Liver (tissue), 8 donors: ENCODE measurements at regions not wholly inside any gene's neighbourhood (a gene's known extent, or its start where the extent isn't known, plus 50 kb on each side); places are given as distances from the start of the nearest gene placed in this dataset.

Experiments
- DNase-seq: peaks from one replicate; pipeline ENCODE4 v3.0.0-alpha.2; 2017; ENCODE audit warnings: low spot score
- H3K27ac ChIP-seq, 2 donors: one replicate each; pipeline ENCODE4 v1.7.0; 2013; ENCODE audit warnings: inconsistent platforms in 2 of 2, low read length in 2 of 2, control low read depth in 1 of 2, low read depth in 1 of 2, mild to moderate bottlenecking in 1 of 2
- H3K27me3 ChIP-seq, 4 donors: one replicate each; pipeline versions ENCODE4 v1.6.1 to v1.7.0; 2013; ENCODE audit warnings: low read length in 3 of 4, inconsistent platforms in 1 of 4, mild to moderate bottlenecking in 1 of 4, moderate library complexity in 1 of 4; ENCODE audit not compliant: control insufficient read depth in 4 of 4, insufficient read depth in 4 of 4
- H3K36me3 ChIP-seq, 4 donors: one replicate each; pipeline versions ENCODE4 v1.6.1 to v1.7.0; 2013; ENCODE audit warnings: low read length in 3 of 4, mild to moderate bottlenecking in 3 of 4, low read depth in 1 of 4, moderate library complexity in 1 of 4; ENCODE audit not compliant: control insufficient read depth in 4 of 4, insufficient read depth in 3 of 4
- H3K4me1 ChIP-seq, 4 donors: one replicate each; pipeline versions ENCODE4 v1.6.1 to v1.7.0; 2013; ENCODE audit warnings: low read length in 3 of 4, mild to moderate bottlenecking in 3 of 4, moderate library complexity in 1 of 4; ENCODE audit not compliant: control insufficient read depth in 4 of 4, insufficient read depth in 4 of 4
- H3K4me3 ChIP-seq, 3 donors: one replicate each; pipeline versions ENCODE4 v1.6.1 to v1.7.0; 2013; ENCODE audit warnings: low read length in 3 of 3, control low read depth in 1 of 3, low read depth in 1 of 3, mild to moderate bottlenecking in 1 of 3
- H3K9ac ChIP-seq, 2 donors: one replicate each; pipeline ENCODE4 v1.7.0; 2013; ENCODE audit warnings: low read length in 2 of 2, mild to moderate bottlenecking in 2 of 2, moderate library complexity in 2 of 2, control low read depth in 1 of 2, low read depth in 1 of 2
- H3K9me3 ChIP-seq, 4 donors: one replicate each; pipeline versions ENCODE4 v1.6.1 to v1.7.0; 2013; ENCODE audit warnings: low read length in 3 of 4; ENCODE audit not compliant: control insufficient read depth in 4 of 4
- ATF3 ChIP-seq: IDR thresholded peaks from 2 replicates; pipeline ENCODE4 v1.6.1; 2016; ENCODE audit warnings: antibody characterized with exemption
- EGR1 ChIP-seq, 2 donors: IDR thresholded peaks; 2 replicates each; pipeline ENCODE4 v1.6.1; 2016 to 2018; ENCODE audit warnings: antibody characterized with exemption in 2 of 2, low read depth in 2 of 2
- FOXA1 ChIP-seq: IDR thresholded peaks from 2 replicates; pipeline ENCODE4 v1.6.1; 2016; ENCODE audit warnings: antibody characterized with exemption
- FOXA2 ChIP-seq: IDR thresholded peaks from 2 replicates; pipeline ENCODE4 v1.6.1; 2016; ENCODE audit warnings: antibody characterized with exemption
- GABPA ChIP-seq, 2 donors: IDR thresholded peaks in 1 of 2; conservative IDR thresholded peaks in 1 of 2; 2 replicates each; pipeline ENCODE4 v1.6.1; 2016; ENCODE audit warnings: antibody characterized with exemption in 2 of 2, mild to moderate bottlenecking in 1 of 2, moderate library complexity in 1 of 2
- HNF4A ChIP-seq, 2 donors: conservative IDR thresholded peaks; 2 replicates each; pipeline ENCODE4 v1.6.1; 2016; ENCODE audit warnings: antibody characterized with exemption in 2 of 2, mild to moderate bottlenecking in 2 of 2
- HNF4G ChIP-seq: IDR thresholded peaks from 2 replicates; pipeline ENCODE4 v1.6.1; 2016; ENCODE audit warnings: antibody characterized with exemption
- JUND ChIP-seq, 2 donors: IDR thresholded peaks; 2 replicates each; pipeline ENCODE4 v1.6.1; 2016; ENCODE audit warnings: antibody characterized with exemption in 2 of 2
- NR2F2 ChIP-seq: IDR thresholded peaks from 2 replicates; pipeline ENCODE4 v1.6.1; 2016; ENCODE audit warnings: antibody characterized with exemption
- RAD21 ChIP-seq, 2 donors: IDR thresholded peaks; 2 replicates each; pipeline ENCODE4 v1.6.1; 2016; ENCODE audit warnings: antibody characterized with exemption in 2 of 2, mild to moderate bottlenecking in 2 of 2
- REST ChIP-seq: IDR thresholded peaks from 2 replicates; pipeline ENCODE4 v1.6.1; 2016; ENCODE audit warnings: antibody characterized with exemption, mild to moderate bottlenecking
- RXRA ChIP-seq, 2 donors: IDR thresholded peaks; 2 replicates each; pipeline ENCODE4 v1.6.1; 2017 to 2018; ENCODE audit warnings: antibody characterized with exemption in 2 of 2, mild to moderate bottlenecking in 1 of 2
- SP1 ChIP-seq: IDR thresholded peaks from 2 replicates; pipeline ENCODE4 v1.6.1; 2018; ENCODE audit warnings: antibody characterized with exemption, mild to moderate bottlenecking
- TAF1 ChIP-seq: conservative IDR thresholded peaks from 2 replicates; pipeline ENCODE4 v1.6.1; 2016; ENCODE audit warnings: antibody characterized with exemption, mild to moderate bottlenecking
- YY1 ChIP-seq: IDR thresholded peaks from 2 replicates; pipeline ENCODE4 v1.6.1; 2016; ENCODE audit warnings: antibody characterized with exemption, mild to moderate bottlenecking
- ZBTB33 ChIP-seq: IDR thresholded peaks from 2 replicates; pipeline ENCODE4 v1.6.1; 2016; ENCODE audit warnings: antibody characterized with exemption
- WGBS: extraction: QIAGEN DNeasy Blood & Tissue Kit; methylation state at CpG from one replicate; pipeline ENCODE4 v1.1.7; 2013; 5-methylcytosine and 5-hydroxymethylcytosine counted together
- TF ChIP-seq, protein P1 (sequence below): IDR thresholded peaks from 2 replicates; pipeline ENCODE4 v1.6.1; 2016; ENCODE audit warnings: antibody characterized with exemption
- TF ChIP-seq, protein P2 (sequence below): fragments of 150-350 bp; IDR thresholded peaks from 2 replicates; pipeline ENCODE4 v1.5.1; 2017; ENCODE audit warnings: improper control_type of control experiment, low read depth, low read length; ENCODE audit not compliant: missing input control
- donor health status: healthy.
- donor health status: healthy.
- donor health status: healthy.
- donor health status: healthy.
- donor health status: healthy.

DNA sequence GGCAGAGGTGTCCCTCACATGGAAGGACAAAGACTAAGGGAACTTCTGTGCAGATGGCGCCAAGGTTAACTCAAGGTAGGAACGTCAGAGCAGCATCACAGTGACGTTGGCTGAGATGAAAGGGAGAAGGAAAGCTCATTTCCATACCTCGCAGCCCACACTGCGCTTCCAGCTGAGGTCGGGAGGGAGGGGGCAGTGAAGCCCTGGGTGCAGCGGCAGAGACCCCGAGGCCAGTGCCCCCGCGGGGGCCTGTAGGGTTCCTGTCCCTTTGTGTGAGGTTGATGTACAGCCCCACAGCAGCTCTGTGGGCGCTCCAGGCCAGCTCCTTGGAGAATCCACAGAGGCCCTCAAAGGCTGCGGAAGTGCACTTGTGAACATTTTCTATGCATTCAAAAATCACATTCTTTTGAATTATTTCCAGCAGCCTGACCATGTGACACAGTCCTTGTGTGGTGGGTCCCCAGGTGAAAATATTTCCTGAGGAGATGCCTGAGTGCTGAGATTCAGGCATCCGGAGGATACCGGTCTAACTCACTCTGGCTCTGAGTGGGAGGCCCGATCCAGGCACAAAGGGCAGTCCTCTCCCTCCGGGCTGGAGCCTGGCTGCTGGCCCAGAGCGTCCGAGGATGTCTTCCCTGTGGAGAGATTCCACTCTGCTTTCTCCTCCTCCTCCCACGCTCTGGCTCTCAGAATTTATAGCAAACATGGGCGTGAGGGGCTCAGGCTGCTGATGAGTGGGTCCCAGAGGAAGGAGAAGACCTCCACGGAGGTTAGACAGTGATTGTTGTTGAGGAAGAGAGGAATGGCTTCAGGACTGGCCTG is 150.7 kb downstream of the ICE1 start:
- no peak for DNase-seq
- Histone ChIP-seq H3K9ac (no peak overlapping the region), H3K4me3 (no peak overlapping the region), H3K36me3 (no peaks in the 10 kb centered on the region), H3K4me1 (no peaks in the 10 kb centered on the region), H3K27me3 (peaks cover 0 to 2% (median 0%) of the 10 kb centered on the region in 4 donors), H3K9me3 (no peaks in the 10 kb centered on the region), H3K27ac (no peak overlapping the region)
- WGBS = 65% methylated on average over 21 of the region's 21 CpGs
- no peak for TF ChIP-seq EGR1 (IDR thresholded peaks at IDR 0.05; ENCODE audit: low read depth in 2 of 2)
- TF ChIP-seq, protein P1, sequence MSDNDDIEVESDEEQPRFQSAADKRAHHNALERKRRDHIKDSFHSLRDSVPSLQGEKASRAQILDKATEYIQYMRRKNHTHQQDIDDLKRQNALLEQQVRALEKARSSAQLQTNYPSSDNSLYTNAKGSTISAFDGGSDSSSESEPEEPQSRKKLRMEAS = no peak
- no peak for TF ChIP-seq RXRA (IDR thresholded peaks at IDR 0.05)
- no peak for TF ChIP-seq JUND (IDR thresholded peaks at IDR 0.05)
- no peak for TF ChIP-seq REST
- TF ChIP-seq GABPA (IDR thresholded peaks at IDR 0.05 in 1 of 2, conservative IDR thresholded peaks at IDR 0.05 in 1 of 2) = no peak
- TF ChIP-seq, protein P2, sequence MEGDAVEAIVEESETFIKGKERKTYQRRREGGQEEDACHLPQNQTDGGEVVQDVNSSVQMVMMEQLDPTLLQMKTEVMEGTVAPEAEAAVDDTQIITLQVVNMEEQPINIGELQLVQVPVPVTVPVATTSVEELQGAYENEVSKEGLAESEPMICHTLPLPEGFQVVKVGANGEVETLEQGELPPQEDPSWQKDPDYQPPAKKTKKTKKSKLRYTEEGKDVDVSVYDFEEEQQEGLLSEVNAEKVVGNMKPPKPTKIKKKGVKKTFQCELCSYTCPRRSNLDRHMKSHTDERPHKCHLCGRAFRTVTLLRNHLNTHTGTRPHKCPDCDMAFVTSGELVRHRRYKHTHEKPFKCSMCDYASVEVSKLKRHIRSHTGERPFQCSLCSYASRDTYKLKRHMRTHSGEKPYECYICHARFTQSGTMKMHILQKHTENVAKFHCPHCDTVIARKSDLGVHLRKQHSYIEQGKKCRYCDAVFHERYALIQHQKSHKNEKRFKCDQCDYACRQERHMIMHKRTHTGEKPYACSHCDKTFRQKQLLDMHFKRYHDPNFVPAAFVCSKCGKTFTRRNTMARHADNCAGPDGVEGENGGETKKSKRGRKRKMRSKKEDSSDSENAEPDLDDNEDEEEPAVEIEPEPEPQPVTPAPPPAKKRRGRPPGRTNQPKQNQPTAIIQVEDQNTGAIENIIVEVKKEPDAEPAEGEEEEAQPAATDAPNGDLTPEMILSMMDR = no peak
- no peak for TF ChIP-seq HNF4A (conservative IDR thresholded peaks at IDR 0.05)
- TF ChIP-seq TAF1 = no peak
- TF ChIP-seq YY1 = no peak
- no peak for TF ChIP-seq FOXA1
- TF ChIP-seq ATF3 = no peak
- TF ChIP-seq SP1 = no peak
- TF ChIP-seq HNF4G = no peak
- TF ChIP-seq FOXA2 = no peak
- no peak for TF ChIP-seq NR2F2
- no peak for TF ChIP-seq RAD21 (IDR thresholded peaks at IDR 0.05)
- no peak for TF ChIP-seq ZBTB33
